ENCODE measurements at regions not wholly inside any gene's neighbourhood (a gene's known extent, or its start where the extent isn't known, plus 50 kb on each side); places are given as distances from the start of the nearest gene placed in this dataset.
"Not testable (repeated sequence)": the region's sequence is repeated elsewhere in the genome, so short reads cannot be mapped to it uniquely, and the experiment has no call there.

DNA sequence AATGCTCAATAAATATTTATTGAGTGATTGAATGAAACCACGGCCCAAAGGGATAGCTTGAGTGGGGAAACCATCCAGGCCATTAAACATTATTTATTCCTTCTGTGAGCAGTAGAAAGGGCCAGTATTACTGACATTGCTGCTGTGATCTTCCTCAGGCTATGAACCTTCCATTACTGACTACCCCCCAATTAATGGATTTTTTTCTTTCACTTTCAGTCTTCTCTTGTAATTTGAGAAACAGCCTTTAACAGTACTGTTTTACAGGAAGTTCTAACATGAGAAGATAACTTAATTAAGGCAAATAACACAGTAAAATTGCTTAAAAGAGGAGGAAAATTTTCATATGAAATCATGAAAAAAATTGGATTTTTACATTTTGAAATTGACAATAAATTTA, 629.5 kb downstream of the TRHDE start:
- no peak overlapping the region for H3K9ac ChIP-seq (ENCODE audit: low read depth in 1 of 3, low read length in 3 of 3)
- no peaks in the 10 kb centered on the region for H3K27me3 ChIP-seq (ENCODE audit: control insufficient read depth in 3 of 3, insufficient read depth in 3 of 3, low read length in 3 of 3)
- H3K4me1 ChIP-seq (ENCODE audit: control insufficient read depth in 3 of 3, insufficient read depth in 3 of 3, low read length in 3 of 3), result no peaks in the 10 kb centered on the region
- no peak overlapping the region for H3K27ac ChIP-seq (ENCODE audit: low read depth, low read length)
- H3K9me3 ChIP-seq (ENCODE audit: control insufficient read depth in 3 of 3, low read length in 3 of 3), result no peaks in the 10 kb centered on the region
- H3K36me3 ChIP-seq (ENCODE audit: control insufficient read depth in 3 of 3, insufficient read depth in 3 of 3, low read length in 3 of 3), result no peaks in the 10 kb centered on the region
- no peak overlapping the region for H3K4me3 ChIP-seq (ENCODE audit: low read length in 3 of 3)

GRCh38 chr12:72925716-72926115, 653.5 kb downstream of the TRHDE start:
- Histone ChIP-seq H3K27me3 (ENCODE audit: control insufficient read depth in 3 of 3, insufficient read depth in 3 of 3, low read length in 3 of 3) (no peaks in the 10 kb centered on the region), H3K36me3 (ENCODE audit: control insufficient read depth in 3 of 3, insufficient read depth in 3 of 3, low read length in 3 of 3) (no peaks in the 10 kb centered on the region), H3K4me1 (ENCODE audit: control insufficient read depth in 3 of 3, insufficient read depth in 3 of 3, low read length in 3 of 3) (no peaks in the 10 kb centered on the region), H3K9me3 (ENCODE audit: control insufficient read depth in 3 of 3, low read length in 3 of 3) (no peaks in the 10 kb centered on the region), H3K4me3 (ENCODE audit: low read length in 3 of 3) (no peak overlapping the region), H3K27ac (ENCODE audit: low read depth, low read length) (no peak overlapping the region), H3K9ac (ENCODE audit: low read depth in 1 of 3, low read length in 3 of 3) (no peak overlapping the region)

DNA sequence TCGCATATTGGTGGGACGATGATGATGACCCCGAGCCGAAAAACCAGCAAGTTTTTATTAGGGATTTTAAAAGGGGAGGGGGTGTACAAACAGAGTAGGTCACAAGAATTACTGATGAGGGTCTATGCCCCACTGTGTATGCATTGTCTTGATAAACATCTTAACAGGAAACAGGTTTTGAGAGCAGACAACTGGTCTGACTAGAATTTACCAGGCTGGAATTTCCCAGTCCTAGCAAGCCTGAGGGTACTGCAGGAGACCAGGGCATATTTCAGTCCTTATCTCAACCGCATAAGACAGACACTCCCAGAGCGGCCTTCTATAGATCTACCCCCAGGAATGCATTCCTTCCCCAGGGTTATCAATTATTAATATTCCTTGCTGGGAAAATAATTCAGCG, 659.7 kb downstream of the TRHDE start:
- not testable (repeated sequence) for H3K27ac ChIP-seq (ENCODE audit: low read depth, low read length); H3K9ac ChIP-seq (ENCODE audit: low read depth in 1 of 3, low read length in 3 of 3); H3K4me3 ChIP-seq (ENCODE audit: low read length in 3 of 3); H3K9me3 ChIP-seq (ENCODE audit: control insufficient read depth in 3 of 3, low read length in 3 of 3); H3K4me1 ChIP-seq (ENCODE audit: control insufficient read depth in 3 of 3, insufficient read depth in 3 of 3, low read length in 3 of 3); H3K27me3 ChIP-seq (ENCODE audit: control insufficient read depth in 3 of 3, insufficient read depth in 3 of 3, low read length in 3 of 3); H3K36me3 ChIP-seq (ENCODE audit: control insufficient read depth in 3 of 3, insufficient read depth in 3 of 3, low read length in 3 of 3)

GRCh38 chr12:72937486-72937885, 665.3 kb downstream of the TRHDE start:
- Histone ChIP-seq H3K27me3 (ENCODE audit: control insufficient read depth in 3 of 3, insufficient read depth in 3 of 3, low read length in 3 of 3) (no peaks in the 10 kb centered on the region), H3K27ac (ENCODE audit: low read depth, low read length) (no peak overlapping the region), H3K9me3 (ENCODE audit: control insufficient read depth in 3 of 3, low read length in 3 of 3) (no peaks in the 10 kb centered on the region), H3K4me1 (ENCODE audit: control insufficient read depth in 3 of 3, insufficient read depth in 3 of 3, low read length in 3 of 3) (no peaks in the 10 kb centered on the region), H3K4me3 (ENCODE audit: low read length in 3 of 3) (no peak overlapping the region), H3K9ac (ENCODE audit: low read depth in 1 of 3, low read length in 3 of 3) (no peak overlapping the region), H3K36me3 (ENCODE audit: control insufficient read depth in 3 of 3, insufficient read depth in 3 of 3, low read length in 3 of 3) (no peaks in the 10 kb centered on the region)

DNA sequence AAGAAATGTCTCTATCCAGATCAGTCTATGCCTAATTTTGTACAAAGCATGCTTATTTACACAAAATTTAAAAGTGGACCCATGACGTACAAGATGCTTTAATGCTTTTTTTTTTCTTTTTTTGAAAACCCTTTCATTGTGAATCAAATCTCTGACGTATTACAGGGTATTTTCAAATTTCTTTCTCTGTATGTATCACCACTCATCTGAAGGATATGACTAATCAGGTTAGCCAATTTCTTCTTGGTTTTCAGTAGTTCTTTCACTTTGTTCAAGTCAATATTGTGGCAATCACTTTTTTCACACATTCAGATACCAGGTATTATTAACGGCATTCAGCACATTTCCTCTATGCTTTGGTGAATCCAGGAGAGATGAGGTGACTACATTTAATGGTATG, 685.3 kb downstream of the TRHDE start:
- Histone ChIP-seq H3K9ac (ENCODE audit: low read depth in 1 of 3, low read length in 3 of 3) (no peak overlapping the region), H3K4me3 (ENCODE audit: low read length in 3 of 3) (no peak overlapping the region), H3K36me3 (ENCODE audit: control insufficient read depth in 3 of 3, insufficient read depth in 3 of 3, low read length in 3 of 3) (no peaks in the 10 kb centered on the region), H3K9me3 (ENCODE audit: control insufficient read depth in 3 of 3, low read length in 3 of 3) (no peaks in the 10 kb centered on the region), H3K27me3 (ENCODE audit: control insufficient read depth in 3 of 3, insufficient read depth in 3 of 3, low read length in 3 of 3) (no peaks in the 10 kb centered on the region), H3K27ac (ENCODE audit: low read depth, low read length) (no peak overlapping the region), H3K4me1 (ENCODE audit: control insufficient read depth in 3 of 3, insufficient read depth in 3 of 3, low read length in 3 of 3) (no peaks in the 10 kb centered on the region)

DNA sequence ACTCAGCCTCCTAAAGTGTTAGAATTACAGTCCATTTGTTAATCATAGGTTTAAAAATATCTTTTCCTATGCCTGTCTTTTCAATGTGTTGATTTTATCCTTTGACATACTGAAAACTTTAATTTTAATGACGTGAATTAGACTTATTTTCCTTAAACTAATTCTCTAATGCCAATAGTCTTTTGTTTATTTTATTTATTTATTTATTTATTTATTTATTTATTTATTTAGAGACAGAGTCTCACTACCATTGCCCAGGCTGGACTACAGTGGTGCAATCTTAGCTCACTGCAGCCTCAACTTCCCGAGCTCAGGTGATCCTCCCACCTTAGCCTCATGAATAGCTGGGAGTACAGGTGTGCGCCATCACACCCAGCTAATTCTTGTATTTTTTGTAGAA, 694.5 kb downstream of the TRHDE start:
- Histone ChIP-seq H3K9ac (ENCODE audit: low read depth in 1 of 3, low read length in 3 of 3) (no peak overlapping the region), H3K4me1 (ENCODE audit: control insufficient read depth in 3 of 3, insufficient read depth in 3 of 3, low read length in 3 of 3) (no peaks in the 10 kb centered on the region), H3K27ac (ENCODE audit: low read depth, low read length) (no peak overlapping the region), H3K27me3 (ENCODE audit: control insufficient read depth in 3 of 3, insufficient read depth in 3 of 3, low read length in 3 of 3) (no peaks in the 10 kb centered on the region), H3K4me3 (ENCODE audit: low read length in 3 of 3) (no peak overlapping the region), H3K36me3 (ENCODE audit: control insufficient read depth in 3 of 3, insufficient read depth in 3 of 3, low read length in 3 of 3) (no peaks in the 10 kb centered on the region), H3K9me3 (ENCODE audit: control insufficient read depth in 3 of 3, low read length in 3 of 3) (no peaks in the 10 kb centered on the region)

DNA sequence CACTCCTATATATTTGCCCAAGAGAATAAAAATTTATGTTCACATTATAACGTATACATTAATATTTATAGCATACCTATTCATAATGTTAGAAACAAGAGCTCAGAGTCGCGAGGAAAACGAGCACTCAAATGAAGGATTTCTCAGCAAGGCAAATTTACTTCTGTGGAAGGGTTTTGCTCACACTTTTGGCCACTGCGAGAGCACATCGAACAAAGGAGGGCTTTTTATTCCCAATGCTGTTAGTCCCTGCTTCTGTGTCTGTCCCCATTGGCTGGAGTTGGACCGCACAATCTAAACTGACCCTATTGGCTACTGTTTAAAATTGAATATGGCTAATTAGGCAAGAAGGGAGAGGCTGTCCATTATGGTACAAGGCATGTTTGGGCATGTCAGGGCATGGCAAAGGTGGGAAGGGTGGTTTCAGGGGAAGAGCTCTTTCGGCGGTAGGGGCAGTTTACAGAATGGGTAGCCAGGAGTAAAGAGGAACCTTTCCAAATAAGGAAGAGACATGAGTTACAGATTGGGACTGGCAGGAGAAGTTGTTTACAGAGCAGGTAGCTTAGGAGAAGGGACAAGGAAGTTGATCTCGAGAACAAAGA, 702.9 kb downstream of the TRHDE start:
- no peak overlapping the region for H3K9ac ChIP-seq (ENCODE audit: low read depth in 1 of 3, low read length in 3 of 3)
- no peaks in the 10 kb centered on the region for H3K36me3 ChIP-seq (ENCODE audit: control insufficient read depth in 3 of 3, insufficient read depth in 3 of 3, low read length in 3 of 3)
- no peaks in the 10 kb centered on the region for H3K9me3 ChIP-seq (ENCODE audit: control insufficient read depth in 3 of 3, low read length in 3 of 3)
- no peaks in the 10 kb centered on the region for H3K27me3 ChIP-seq (ENCODE audit: control insufficient read depth in 3 of 3, insufficient read depth in 3 of 3, low read length in 3 of 3)
- H3K4me3 ChIP-seq (ENCODE audit: low read length in 3 of 3), result no peak overlapping the region
- H3K27ac ChIP-seq (ENCODE audit: low read depth, low read length), result no peak overlapping the region
- no peaks in the 10 kb centered on the region for H3K4me1 ChIP-seq (ENCODE audit: control insufficient read depth in 3 of 3, insufficient read depth in 3 of 3, low read length in 3 of 3)

DNA sequence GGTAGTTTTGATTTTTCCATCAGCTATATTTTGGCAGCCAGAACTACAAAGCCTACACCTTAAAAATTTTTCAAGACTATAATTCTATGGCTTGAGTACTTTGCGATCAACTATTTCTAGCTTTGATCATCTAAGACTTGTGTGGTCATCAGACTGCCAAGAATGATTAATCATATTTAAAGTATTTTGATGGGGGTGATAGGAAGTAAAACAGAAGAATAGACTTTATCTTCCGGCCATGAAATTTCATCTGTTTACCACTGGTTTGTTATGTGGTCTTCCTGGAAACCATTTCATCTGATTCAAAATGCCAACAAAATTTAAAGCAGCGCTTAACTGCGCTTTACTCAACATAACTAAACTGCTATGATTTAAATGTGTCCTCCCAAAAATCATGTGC, 706.8 kb downstream of the TRHDE start:
- H3K9me3 ChIP-seq (ENCODE audit: control insufficient read depth in 3 of 3, low read length in 3 of 3), result no peaks in the 10 kb centered on the region
- no peak overlapping the region for H3K4me3 ChIP-seq (ENCODE audit: low read length in 3 of 3)
- no peaks in the 10 kb centered on the region for H3K36me3 ChIP-seq (ENCODE audit: control insufficient read depth in 3 of 3, insufficient read depth in 3 of 3, low read length in 3 of 3)
- H3K4me1 ChIP-seq (ENCODE audit: control insufficient read depth in 3 of 3, insufficient read depth in 3 of 3, low read length in 3 of 3), result no peaks in the 10 kb centered on the region
- H3K9ac ChIP-seq (ENCODE audit: low read depth in 1 of 3, low read length in 3 of 3), result no peak overlapping the region
- H3K27ac ChIP-seq (ENCODE audit: low read depth, low read length), result no peak overlapping the region
- H3K27me3 ChIP-seq (ENCODE audit: control insufficient read depth in 3 of 3, insufficient read depth in 3 of 3, low read length in 3 of 3), result no peaks in the 10 kb centered on the region

GRCh38 chr12:72982356-72982755, 710.2 kb downstream of the TRHDE start:
- no peaks in the 10 kb centered on the region for H3K27me3 ChIP-seq (ENCODE audit: control insufficient read depth in 3 of 3, insufficient read depth in 3 of 3, low read length in 3 of 3)
- no peak overlapping the region for H3K4me3 ChIP-seq (ENCODE audit: low read length in 3 of 3)
- no peak overlapping the region for H3K27ac ChIP-seq (ENCODE audit: low read depth, low read length)
- H3K36me3 ChIP-seq (ENCODE audit: control insufficient read depth in 3 of 3, insufficient read depth in 3 of 3, low read length in 3 of 3), result no peaks in the 10 kb centered on the region
- H3K9ac ChIP-seq (ENCODE audit: low read depth in 1 of 3, low read length in 3 of 3), result no peak overlapping the region
- no peaks in the 10 kb centered on the region for H3K4me1 ChIP-seq (ENCODE audit: control insufficient read depth in 3 of 3, insufficient read depth in 3 of 3, low read length in 3 of 3)
- H3K9me3 ChIP-seq (ENCODE audit: control insufficient read depth in 3 of 3, low read length in 3 of 3), result no peaks in the 10 kb centered on the region

DNA sequence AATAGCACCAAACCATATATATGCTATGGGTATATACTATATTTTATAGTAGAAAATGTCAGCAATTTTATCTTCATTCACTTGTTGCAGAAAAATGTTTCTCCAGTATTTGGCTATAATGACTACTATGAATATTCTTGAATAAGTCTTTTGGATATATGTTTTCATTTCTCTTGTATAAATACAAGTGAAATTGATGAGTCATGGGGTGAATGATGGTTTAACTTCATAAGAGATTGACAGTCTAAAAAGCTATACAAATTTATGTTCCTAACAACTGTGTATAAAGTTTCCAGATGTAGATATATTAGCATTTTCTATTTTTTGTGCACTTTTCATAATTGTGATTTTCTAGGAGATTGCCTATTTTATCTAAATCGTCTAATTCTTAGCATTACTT, 714.8 kb downstream of the TRHDE start:
- no peaks in the 10 kb centered on the region for H3K9me3 ChIP-seq (ENCODE audit: control insufficient read depth in 3 of 3, low read length in 3 of 3)
- H3K9ac ChIP-seq (ENCODE audit: low read depth in 1 of 3, low read length in 3 of 3), result no peak overlapping the region
- no peaks in the 10 kb centered on the region for H3K27me3 ChIP-seq (ENCODE audit: control insufficient read depth in 3 of 3, insufficient read depth in 3 of 3, low read length in 3 of 3)
- no peaks in the 10 kb centered on the region for H3K4me1 ChIP-seq (ENCODE audit: control insufficient read depth in 3 of 3, insufficient read depth in 3 of 3, low read length in 3 of 3)
- no peak overlapping the region for H3K27ac ChIP-seq (ENCODE audit: low read depth, low read length)
- no peaks in the 10 kb centered on the region for H3K36me3 ChIP-seq (ENCODE audit: control insufficient read depth in 3 of 3, insufficient read depth in 3 of 3, low read length in 3 of 3)
- H3K4me3 ChIP-seq (ENCODE audit: low read length in 3 of 3), result no peak overlapping the region

DNA sequence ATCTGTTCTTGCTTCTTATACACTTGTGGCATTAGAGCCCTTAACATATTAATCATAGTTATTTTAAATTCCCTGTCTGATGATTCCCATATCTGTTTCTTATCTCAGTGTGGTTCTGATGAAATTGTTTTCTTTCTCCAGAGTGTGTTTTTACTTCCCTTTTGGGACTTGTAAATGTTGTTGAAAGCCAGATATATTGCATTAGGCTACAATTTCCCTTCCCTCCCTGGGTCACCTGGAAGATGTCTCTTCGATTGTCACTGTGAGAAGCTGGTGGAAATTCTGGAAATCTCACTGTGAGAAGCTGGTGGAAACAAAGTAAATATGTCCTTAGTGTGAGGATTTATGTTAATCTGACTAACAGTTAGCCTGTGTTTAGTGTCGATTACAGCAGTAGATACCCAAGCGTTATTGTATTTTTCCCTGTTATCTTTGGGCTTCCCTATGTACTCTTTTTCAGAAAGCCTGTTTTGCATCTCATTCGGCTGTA, 717.3 kb downstream of the TRHDE start:
- Histone ChIP-seq H3K9ac (ENCODE audit: low read depth in 1 of 3, low read length in 3 of 3) (no peak overlapping the region), H3K9me3 (ENCODE audit: control insufficient read depth in 3 of 3, low read length in 3 of 3) (no peaks in the 10 kb centered on the region), H3K4me3 (ENCODE audit: low read length in 3 of 3) (no peak overlapping the region), H3K4me1 (ENCODE audit: control insufficient read depth in 3 of 3, insufficient read depth in 3 of 3, low read length in 3 of 3) (no peaks in the 10 kb centered on the region), H3K36me3 (ENCODE audit: control insufficient read depth in 3 of 3, insufficient read depth in 3 of 3, low read length in 3 of 3) (no peaks in the 10 kb centered on the region), H3K27me3 (ENCODE audit: control insufficient read depth in 3 of 3, insufficient read depth in 3 of 3, low read length in 3 of 3) (no peaks in the 10 kb centered on the region), H3K27ac (ENCODE audit: low read depth, low read length) (no peak overlapping the region)

Measured in skeletal muscle tissue (tissue), 3 donors.